Mesendoderm (in vitro differentiated cells): ENCODE measurements at regions not wholly inside any gene's neighbourhood (a gene's known extent, or its start where the extent isn't known, plus 50 kb on each side); places are given as distances from the start of the nearest gene placed in this dataset.

Experiments
- DNase-seq: peaks from one replicate; pipeline ENCODE4 v3.0.0; 2013
- H2AK5ac ChIP-seq: 2 replicates; pipeline ENCODE4 v1.6.1; 2013; ENCODE audit warnings: low read length, inconsistent platforms
- H2BK120ac ChIP-seq: 2 replicates; pipeline ENCODE4 v1.6.1; 2013; ENCODE audit warnings: low read depth, mild to moderate bottlenecking, low read length, moderate library complexity, mixed read lengths
- H2BK15ac ChIP-seq: replicated peaks from 2 replicates; pipeline ENCODE4 v1.6.1; 2013; ENCODE audit warnings: low read depth, mild to moderate bottlenecking, moderate library complexity
- H2BK5ac ChIP-seq: 2 replicates; pipeline ENCODE4 v1.6.1; 2013; ENCODE audit warnings: low read length, inconsistent platforms
- H3K18ac ChIP-seq: 2 replicates; pipeline ENCODE4 v1.6.1; 2013; ENCODE audit warnings: mild to moderate bottlenecking, low read length, mixed read lengths
- H3K23ac ChIP-seq: one replicate; pipeline ENCODE4 v1.6.1; 2013; ENCODE audit warnings: low read length
- H3K27ac ChIP-seq: 2 replicates; pipeline ENCODE4 v1.5.1; 2013; ENCODE audit warnings: low read depth, mild to moderate bottlenecking, inconsistent platforms, low read length, moderate library complexity
- H3K27me3 ChIP-seq: 2 replicates; pipeline ENCODE4 v1.6.1; 2013; ENCODE audit warnings: low read length, control low read depth, mild to moderate bottlenecking, inconsistent platforms; ENCODE audit not compliant: insufficient read depth, poor library complexity
- H3K36me3 ChIP-seq: 2 replicates; pipeline ENCODE4 v1.6.1; 2013; ENCODE audit warnings: low read length, inconsistent platforms; ENCODE audit not compliant: control insufficient read depth, insufficient read depth
- H3K4ac ChIP-seq: one replicate; pipeline ENCODE4 v1.6.1; 2013; ENCODE audit warnings: low read depth, mild to moderate bottlenecking, low read length, moderate library complexity
- H3K4me1 ChIP-seq: 2 replicates; pipeline ENCODE4 v1.6.1; 2013; ENCODE audit warnings: low read depth, low read length, inconsistent platforms; ENCODE audit not compliant: control insufficient read depth
- H3K4me2 ChIP-seq: 2 replicates; pipeline ENCODE4 v1.6.1; 2013; ENCODE audit warnings: low read length
- H3K4me3 ChIP-seq: 2 replicates; pipeline ENCODE4 v1.5.1; 2013; ENCODE audit warnings: mild to moderate bottlenecking, low read length
- H3K56ac ChIP-seq: one replicate; pipeline ENCODE4 v1.6.1; 2013; ENCODE audit warnings: low read length
- H3K79me1 ChIP-seq: 2 replicates; pipeline ENCODE4 v1.6.1; 2013; ENCODE audit warnings: low read length, inconsistent platforms
- H3K79me2 ChIP-seq: 2 replicates; pipeline ENCODE4 v1.6.1; 2013; ENCODE audit warnings: mild to moderate bottlenecking, low read length; ENCODE audit not compliant: control insufficient read depth, insufficient read depth
- H3K9ac ChIP-seq: 2 replicates; pipeline ENCODE4 v1.6.1; 2013; ENCODE audit warnings: low read length, inconsistent platforms
- H4K5ac ChIP-seq: one replicate; pipeline ENCODE4 v1.6.1; 2013; ENCODE audit warnings: low read length
- H4K8ac ChIP-seq: one replicate; pipeline ENCODE4 v1.6.1; 2013; ENCODE audit warnings: low read depth, mild to moderate bottlenecking, control low read depth, low read length, moderate library complexity
- WGBS: extraction: QIAGEN DNeasy Blood & Tissue Kit; methylation state at CpG from one replicate; pipeline ENCODE4 v1.1.7; 2013; ENCODE audit warnings: low lambda C conversion rate, missing lambda C conversion rate; ENCODE audit not compliant: insufficient coverage; ENCODE audit errors: extremely low coverage; 5-methylcytosine and 5-hydroxymethylcytosine counted together

DNA sequence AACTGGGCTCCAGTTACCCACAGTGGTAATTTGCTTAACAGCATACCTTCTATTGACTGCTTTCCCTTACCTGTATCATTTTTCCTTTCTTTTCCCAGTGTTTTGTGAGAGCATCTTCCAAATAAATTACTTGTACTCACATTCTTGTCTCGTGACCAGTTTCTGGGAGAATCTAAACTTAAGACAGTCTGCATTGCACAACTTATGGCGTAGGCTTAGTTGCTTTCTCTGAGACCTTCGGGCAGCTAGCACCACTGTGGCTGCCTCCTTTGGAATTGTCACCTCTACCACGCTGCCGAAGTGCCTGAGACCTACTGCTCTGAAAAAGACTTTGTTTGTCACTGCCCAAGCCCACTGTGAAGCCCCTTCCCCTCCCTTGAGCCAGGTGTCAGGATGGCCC lies 188.1 kb upstream of the BMP2 start:
- no peak overlapping the region for H3K4ac ChIP-seq
- no peak overlapping the region for H2AK5ac ChIP-seq
- H3K27me3 ChIP-seq, result no peaks in the 10 kb centered on the region
- no peak for DNase-seq
- H3K36me3 ChIP-seq, result no peaks in the 10 kb centered on the region
- H3K4me2 ChIP-seq, result no peak overlapping the region
- no peaks in the 10 kb centered on the region for H3K79me1 ChIP-seq
- H3K4me3 ChIP-seq, result no peak overlapping the region
- H3K18ac ChIP-seq, result no peak overlapping the region
- H2BK5ac ChIP-seq, result no peak overlapping the region
- no peak overlapping the region for H3K27ac ChIP-seq
- no peak overlapping the region for H4K8ac ChIP-seq
- H2BK120ac ChIP-seq, result no peak overlapping the region
- H3K9ac ChIP-seq, result no peak overlapping the region
- peaks cover 10% of the 10 kb centered on the region for H3K4me1 ChIP-seq
- WGBS, result no CpG with 5 or more reads among the region's 5 CpGs
- H2BK15ac ChIP-seq, result no peak overlapping the region
- H3K79me2 ChIP-seq, result no peaks in the 10 kb centered on the region
- no peak overlapping the region for H4K5ac ChIP-seq
- no peak overlapping the region for H3K56ac ChIP-seq
- H3K23ac ChIP-seq, result no peak overlapping the region

DNA sequence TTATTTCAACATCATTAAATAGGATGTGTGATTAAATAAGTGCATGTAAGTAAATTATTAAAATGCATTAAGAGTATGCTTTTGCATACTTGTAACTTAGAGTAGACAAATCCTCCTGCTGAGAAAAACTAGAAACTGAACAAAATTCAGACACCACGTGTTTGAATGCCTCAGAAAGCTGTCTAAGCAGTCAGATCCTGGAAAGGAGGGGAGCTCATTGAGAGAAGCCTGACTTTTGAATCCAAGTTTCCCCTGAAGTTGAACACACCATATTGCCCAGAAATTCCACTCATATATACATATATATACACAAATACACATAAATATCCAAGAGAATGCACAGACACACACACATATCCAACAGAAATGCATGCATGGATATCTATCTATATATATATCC lies 190.0 kb upstream of the BMP2 start:
- no peak overlapping the region for H3K9ac ChIP-seq
- H2BK15ac ChIP-seq, result no peak overlapping the region
- H4K8ac ChIP-seq, result no peak overlapping the region
- no peak overlapping the region for H2BK120ac ChIP-seq
- H3K23ac ChIP-seq, result no peak overlapping the region
- no peak overlapping the region for H3K56ac ChIP-seq
- no peaks in the 10 kb centered on the region for H3K27me3 ChIP-seq
- DNase-seq, result no peak
- H3K79me2 ChIP-seq, result no peaks in the 10 kb centered on the region
- H3K4me1 ChIP-seq, result peaks cover 10% of the 10 kb centered on the region
- H4K5ac ChIP-seq, result no peak overlapping the region
- H3K79me1 ChIP-seq, result no peaks in the 10 kb centered on the region
- H3K4me2 ChIP-seq, result no peak overlapping the region
- no peak overlapping the region for H3K27ac ChIP-seq
- H3K36me3 ChIP-seq, result no peaks in the 10 kb centered on the region
- no peak overlapping the region for H3K4ac ChIP-seq
- H3K18ac ChIP-seq, result no peak overlapping the region
- H2BK5ac ChIP-seq, result no peak overlapping the region
- H3K4me3 ChIP-seq, result no peak overlapping the region
- no peak overlapping the region for H2AK5ac ChIP-seq
- WGBS, result no CpG with 5 or more reads among the region's 1 CpG

DNA sequence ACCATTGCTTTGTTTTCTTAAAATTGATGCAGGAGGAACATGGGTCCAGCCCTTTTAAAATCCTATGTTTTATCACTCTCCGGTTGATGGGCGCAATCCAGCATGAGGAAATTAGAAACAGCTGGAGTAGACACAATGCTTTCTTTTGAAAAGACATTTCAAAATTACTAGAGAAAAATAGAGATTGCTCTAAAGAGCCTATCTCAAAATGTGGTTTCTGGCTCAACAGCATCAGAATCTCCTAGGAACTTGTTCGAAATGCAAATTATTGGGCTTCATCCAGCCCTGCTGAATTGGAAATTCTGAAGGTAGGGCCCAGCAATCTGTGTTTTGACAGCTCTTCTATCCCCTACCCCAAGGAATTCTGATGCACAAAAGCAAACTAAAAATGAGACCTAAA lies 190.8 kb upstream of the BMP2 start:
- no CpG with 5 or more reads among the region's 3 CpGs for WGBS
- Histone ChIP-seq H3K9ac (no peak overlapping the region), H3K4ac (no peak overlapping the region), H3K27ac (no peak overlapping the region), H3K18ac (no peak overlapping the region), H3K4me2 (no peak overlapping the region), H2BK120ac (no peak overlapping the region), H3K4me3 (no peak overlapping the region), H2BK15ac (no peak overlapping the region), H3K27me3 (no peaks in the 10 kb centered on the region), H3K36me3 (no peaks in the 10 kb centered on the region), H3K56ac (no peak overlapping the region), H2BK5ac (no peak overlapping the region), H4K8ac (no peak overlapping the region), H3K4me1 (peaks cover 10% of the 10 kb centered on the region), H3K79me2 (no peaks in the 10 kb centered on the region), H3K79me1 (no peaks in the 10 kb centered on the region), H2AK5ac (no peak overlapping the region), H4K5ac (no peak overlapping the region), H3K23ac (no peak overlapping the region)
- no peak for DNase-seq

DNA sequence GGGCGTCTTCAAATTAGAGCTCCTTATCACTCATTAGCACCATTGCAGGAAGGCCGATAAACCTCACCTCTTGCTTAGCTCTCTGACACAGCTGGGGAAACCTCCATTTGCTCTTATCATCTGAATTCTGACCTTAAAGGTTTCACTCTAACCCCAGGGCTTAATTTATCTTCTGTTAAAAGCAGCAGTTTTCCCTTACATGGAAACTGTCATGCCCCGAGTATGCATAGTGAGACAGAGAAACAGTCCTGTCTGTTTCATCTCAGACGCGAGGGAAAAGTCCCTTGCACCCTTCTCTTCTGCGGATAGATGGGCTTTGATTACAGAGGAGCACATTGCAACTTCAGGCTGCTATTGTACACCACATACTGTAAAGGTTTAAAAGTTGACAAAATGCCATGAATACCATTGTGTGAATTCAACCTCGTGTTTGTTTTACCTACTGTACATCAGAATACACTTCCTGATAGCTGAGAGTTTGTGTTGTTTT lies 191.5 kb upstream of the BMP2 start:
- no peaks in the 10 kb centered on the region for H3K27me3 ChIP-seq
- H3K79me2 ChIP-seq, result no peaks in the 10 kb centered on the region
- no peak overlapping the region for H3K23ac ChIP-seq
- no peak overlapping the region for H3K4me2 ChIP-seq
- no peak overlapping the region for H3K4me3 ChIP-seq
- H3K4ac ChIP-seq, result no peak overlapping the region
- H3K56ac ChIP-seq, result peak overlapping the region; percentile 10
- peak; percentile 93 for DNase-seq
- no CpG with 5 or more reads among the region's 7 CpGs for WGBS
- no peak overlapping the region for H3K9ac ChIP-seq
- H3K36me3 ChIP-seq, result no peaks in the 10 kb centered on the region
- no peaks in the 10 kb centered on the region for H3K79me1 ChIP-seq
- H4K8ac ChIP-seq, result no peak overlapping the region
- H2AK5ac ChIP-seq, result no peak overlapping the region
- H3K27ac ChIP-seq, result peak overlapping the region; percentile 37
- H3K18ac ChIP-seq, result no peak overlapping the region
- no peak overlapping the region for H4K5ac ChIP-seq
- H3K4me1 ChIP-seq, result peaks cover 10% of the 10 kb centered on the region
- no peak overlapping the region for H2BK120ac ChIP-seq
- no peak overlapping the region for H2BK15ac ChIP-seq
- peak overlapping the region; percentile 61 for H2BK5ac ChIP-seq

DNA sequence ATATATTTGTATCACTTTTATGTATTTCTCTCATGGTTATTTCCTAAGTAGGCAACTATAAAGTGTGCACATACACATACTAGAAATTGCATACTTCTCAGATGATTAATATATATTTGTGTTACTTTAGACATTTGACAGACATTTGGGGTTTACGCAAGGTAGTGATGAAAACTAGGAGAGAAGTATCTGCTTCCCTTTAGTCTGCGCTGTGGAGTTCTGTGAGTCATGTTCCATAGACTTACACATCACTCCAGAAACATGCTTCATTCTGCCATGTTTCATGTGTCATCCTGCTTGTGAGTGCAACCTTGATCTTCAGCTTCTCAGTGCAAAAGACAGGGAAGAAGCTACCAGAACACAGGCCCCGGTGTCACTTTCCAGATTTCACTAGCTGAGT lies 200.7 kb upstream of the BMP2 start:
- H3K79me2 ChIP-seq, result no peaks in the 10 kb centered on the region
- H3K4me2 ChIP-seq, result no peak overlapping the region
- H3K79me1 ChIP-seq, result no peaks in the 10 kb centered on the region
- H3K4me1 ChIP-seq, result no peaks in the 10 kb centered on the region
- no CpG with 5 or more reads among the region's 3 CpGs for WGBS
- no peak overlapping the region for H3K4me3 ChIP-seq
- no peak overlapping the region for H2AK5ac ChIP-seq
- no peak overlapping the region for H4K5ac ChIP-seq
- no peak overlapping the region for H3K9ac ChIP-seq
- no peak overlapping the region for H3K23ac ChIP-seq
- no peak overlapping the region for H2BK15ac ChIP-seq
- H4K8ac ChIP-seq, result no peak overlapping the region
- DNase-seq, result no peak
- no peak overlapping the region for H3K4ac ChIP-seq
- H2BK120ac ChIP-seq, result no peak overlapping the region
- no peak overlapping the region for H3K27ac ChIP-seq
- no peaks in the 10 kb centered on the region for H3K27me3 ChIP-seq
- no peaks in the 10 kb centered on the region for H3K36me3 ChIP-seq
- H2BK5ac ChIP-seq, result no peak overlapping the region
- H3K56ac ChIP-seq, result no peak overlapping the region
- no peak overlapping the region for H3K18ac ChIP-seq

DNA sequence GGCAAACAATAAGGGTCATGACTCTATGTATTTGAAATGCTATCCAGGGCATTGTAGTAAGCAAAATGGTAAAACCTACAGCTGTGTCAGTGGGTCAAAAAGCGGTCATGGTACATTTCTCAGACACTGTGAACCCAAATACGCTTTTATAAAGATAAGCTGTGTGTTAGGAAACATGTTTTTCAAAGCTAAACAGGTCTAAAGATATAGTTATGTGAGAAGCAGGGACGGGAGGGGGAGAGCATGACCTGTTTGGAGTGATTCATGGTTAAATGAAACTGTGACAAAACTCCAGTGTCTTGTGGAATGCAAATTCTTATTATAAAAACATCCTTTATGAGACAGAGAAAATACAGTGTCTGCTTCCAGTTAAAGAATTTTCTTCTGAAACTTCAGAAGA lies 205.4 kb upstream of the BMP2 start:
- Histone ChIP-seq H4K5ac (no peak overlapping the region), H3K27me3 (no peaks in the 10 kb centered on the region), H3K27ac (no peak overlapping the region), H3K18ac (no peak overlapping the region), H3K56ac (no peak overlapping the region), H3K4me3 (no peak overlapping the region), H3K9ac (no peak overlapping the region), H3K36me3 (no peaks in the 10 kb centered on the region), H3K79me1 (no peaks in the 10 kb centered on the region), H3K23ac (no peak overlapping the region), H2AK5ac (no peak overlapping the region), H3K4ac (no peak overlapping the region), H3K79me2 (no peaks in the 10 kb centered on the region), H2BK15ac (no peak overlapping the region), H4K8ac (no peak overlapping the region), H3K4me2 (no peak overlapping the region), H2BK120ac (no peak overlapping the region), H3K4me1 (peaks cover 3% of the 10 kb centered on the region), H2BK5ac (no peak overlapping the region)
- no CpG with 5 or more reads among the region's 3 CpGs for WGBS
- no peak for DNase-seq
